ENCODE measurements at regions not wholly inside any gene's neighbourhood (a gene's known extent, or its start where the extent isn't known, plus 50 kb on each side); places are given as distances from the start of the nearest gene placed in this dataset.

- TF ChIP-seq CTCF (conservative IDR thresholded peaks at IDR 0.05; ENCODE audit: control insufficient read depth, insufficient read depth, low read depth, low read length): no peak
- DNase-seq (ENCODE audit: low read depth): no peak
- H3K4me3 ChIP-seq (ENCODE audit: control insufficient read depth, low read depth, low read length): no peak overlapping the region
Observed at GRCh38 chr13:26829716-26830115, 69.1 kb upstream of the GPR12 start.

- TF ChIP-seq CTCF (conservative IDR thresholded peaks at IDR 0.05; ENCODE audit: control insufficient read depth, insufficient read depth, low read depth, low read length): no peak
- no peak overlapping the region for H3K4me3 ChIP-seq (ENCODE audit: control insufficient read depth, low read depth, low read length)
- no peak for DNase-seq (ENCODE audit: low read depth)
Observed at GRCh38 chr13:26824581-26824980, 64.0 kb upstream of the GPR12 start.

- no peak for TF ChIP-seq CTCF (conservative IDR thresholded peaks at IDR 0.05; ENCODE audit: control insufficient read depth, insufficient read depth, low read depth, low read length)
- DNase-seq (ENCODE audit: low read depth): no peak
- H3K4me3 ChIP-seq (ENCODE audit: control insufficient read depth, low read depth, low read length): no peak overlapping the region
Observed at GRCh38 chr13:26822146-26822545, 61.6 kb upstream of the GPR12 start.

GRCh38 chr13:26821672-26822071, 61.1 kb upstream of the GPR12 start:
- no peak for DNase-seq (ENCODE audit: low read depth)
- no peak for TF ChIP-seq CTCF (conservative IDR thresholded peaks at IDR 0.05; ENCODE audit: control insufficient read depth, insufficient read depth, low read depth, low read length)
- H3K4me3 ChIP-seq (ENCODE audit: control insufficient read depth, low read depth, low read length): no peak overlapping the region

GRCh38 chr13:26820871-26821270, 60.3 kb upstream of the GPR12 start:
- no peak for DNase-seq (ENCODE audit: low read depth)
- no peak overlapping the region for H3K4me3 ChIP-seq (ENCODE audit: control insufficient read depth, low read depth, low read length)
- TF ChIP-seq CTCF (conservative IDR thresholded peaks at IDR 0.05; ENCODE audit: control insufficient read depth, insufficient read depth, low read depth, low read length): no peak

- no peak for TF ChIP-seq CTCF (conservative IDR thresholded peaks at IDR 0.05; ENCODE audit: control insufficient read depth, insufficient read depth, low read depth, low read length)
- no peak overlapping the region for H3K4me3 ChIP-seq (ENCODE audit: control insufficient read depth, low read depth, low read length)
- no peak for DNase-seq (ENCODE audit: low read depth)
Observed at GRCh38 chr13:26819046-26819445, 58.5 kb upstream of the GPR12 start.

- no peak for DNase-seq (ENCODE audit: low read depth)
- TF ChIP-seq CTCF (conservative IDR thresholded peaks at IDR 0.05; ENCODE audit: control insufficient read depth, insufficient read depth, low read depth, low read length): no peak
- no peak overlapping the region for H3K4me3 ChIP-seq (ENCODE audit: control insufficient read depth, low read depth, low read length)
Observed at GRCh38 chr13:26816881-26817280, 56.3 kb upstream of the GPR12 start.
